K562 (cell line): ENCODE measurements at regions not wholly inside any gene's neighbourhood (a gene's known extent, or its start where the extent isn't known, plus 50 kb on each side); places are given as distances from the start of the nearest gene placed in this dataset.

Experiments
- ATAC-seq: fragments of 200-7000 bp; cut with Tn5 transposase; 3 replicates; pipeline ENCODE4 v1.9.1; 2020; ENCODE audit warnings: moderate library complexity
- BruUV-seq: library from RNA; stranded (reverse); fragments of 400-500 nt; replicated peaks from 2 replicates; lab custom pipeline; 2021; lab: Mats Ljungman, UMichigan
- CTCF ChIA-PET: fragments of 300-600 bp; formaldehyde crosslinking; extraction: SDS; loops from one replicate; lab custom pipeline; 2021; ENCODE audit warnings: low intra/inter-chr PET ratio; lab: Yijun Ruan, JAX
- POLR2A ChIA-PET: fragments of 300-600, 350-650 bp; sonication (Branson Sonifier 250); formaldehyde crosslinking; extraction: SDS; loops from one replicate; lab custom pipeline; 2021; ENCODE audit warnings: antibody characterized with exemption, inconsistent platforms; lab: Yijun Ruan, JAX
- DNase-seq, 4 experiments: peaks; one replicate each; pipeline versions ENCODE4 v3.0.0 to v3.0.0-alpha.2; 2011 to 2018; ENCODE audit warnings: low spot score in 3 of 4, mixed read lengths in 3 of 4; ENCODE audit errors: extremely low read depth in 1 of 4
- FAIRE-seq: peaks from 2 replicates; lab custom pipeline; 2011; peaks lifted over from hg19 to GRCh38; lab: Jason Lieb, UNC
- H2AFZ ChIP-seq: 2 replicates; pipeline ENCODE4 v1.6.0; 2011; ENCODE audit warnings: low read depth, low read length, control low read depth, inconsistent platforms
- H3K27ac ChIP-seq: fragments of 200-600 bp; 3 replicates; pipeline ENCODE4 v1.8.0; 2011; ENCODE audit warnings: low read depth, mild to moderate bottlenecking, control low read depth, inconsistent platforms, low read length, moderate library complexity, mixed read lengths; ENCODE audit errors: extremely low read depth
- H3K27me3 ChIP-seq, 2 experiments: fragments of 300-600 bp in 1 of 2; 2 replicates in 1 of 2; 3 replicates in 1 of 2; pipeline versions ENCODE4 v1.6.0 to v1.8.0; 2011; ENCODE audit warnings: inconsistent platforms in 2 of 2, low read length in 2 of 2, mild to moderate bottlenecking in 1 of 2, mixed read lengths in 1 of 2, moderate library complexity in 1 of 2; ENCODE audit not compliant: control insufficient read depth in 2 of 2, insufficient read depth in 2 of 2
- H3K36me3 ChIP-seq: fragments of 300-600 bp; 3 replicates; pipeline ENCODE4 v1.8.0; 2011; ENCODE audit warnings: mild to moderate bottlenecking, low read length, inconsistent platforms; ENCODE audit not compliant: control insufficient read depth, insufficient read depth
- H3K4me1 ChIP-seq, 2 experiments: fragments of 200-600 bp in 1 of 2; replicated peaks in 1 of 2; 2 replicates in 1 of 2; 3 replicates in 1 of 2; pipeline versions ENCODE4 v1.5.1 to v1.8.0; 2011; ENCODE audit warnings: inconsistent platforms in 2 of 2, low read length in 2 of 2, mild to moderate bottlenecking in 1 of 2, mixed read lengths in 1 of 2, moderate library complexity in 1 of 2; ENCODE audit not compliant: control insufficient read depth in 2 of 2, insufficient read depth in 2 of 2
- H3K4me2 ChIP-seq: 2 replicates; pipeline ENCODE4 v1.6.1; 2011; ENCODE audit warnings: low read length, control low read depth, inconsistent platforms, mixed read lengths; ENCODE audit not compliant: insufficient read depth
- H3K4me3 ChIP-seq: fragments of 200-600 bp; sonication (generic), shearing (Covaris generic); 2 replicates; pipeline ENCODE4 v1.5.1; 2016; ENCODE audit warnings: control low read depth, inconsistent platforms
- H3K79me2 ChIP-seq: fragments of 200-600 bp; 3 replicates; pipeline ENCODE4 v1.8.0; 2011; ENCODE audit warnings: low read length, inconsistent platforms; ENCODE audit not compliant: control insufficient read depth, insufficient read depth
- H3K9ac ChIP-seq, 2 experiments: 2 replicates each; pipeline versions ENCODE4 v1.6.0 to v1.6.1; 2011; ENCODE audit warnings: low read depth in 2 of 2, low read length in 2 of 2, control low read depth in 1 of 2, inconsistent platforms in 1 of 2, mild to moderate bottlenecking in 1 of 2, mixed read lengths in 1 of 2; ENCODE audit not compliant: insufficient read depth in 1 of 2
- H3K9me1 ChIP-seq: one replicate; pipeline ENCODE4 v1.6.0; 2011; ENCODE audit warnings: inconsistent platforms, mild to moderate bottlenecking, low read length, moderate library complexity; ENCODE audit not compliant: control insufficient read depth, insufficient read depth
- H3K9me3 ChIP-seq: replicated peaks from 2 replicates; pipeline ENCODE4 v1.5.1; 2011; ENCODE audit warnings: low read depth, low read length, inconsistent platforms; ENCODE audit not compliant: control insufficient read depth, insufficient read depth
- H4K20me1 ChIP-seq: replicated peaks from 2 replicates; pipeline ENCODE4 v1.6.1; 2011; ENCODE audit warnings: low read length, inconsistent platforms, mixed read lengths; ENCODE audit not compliant: control insufficient read depth, insufficient read depth
- ARID1B ChIP-seq: fragments of 450-650 bp; IDR thresholded peaks from 2 replicates; pipeline ENCODE4 v1.6.1; 2016; ENCODE audit warnings: antibody characterized with exemption, mild to moderate bottlenecking, inconsistent platforms
- BRF2 ChIP-seq: IDR thresholded peaks from 3 replicates; pipeline ENCODE4 v1.6.1; 2011; ENCODE audit warnings: borderline replicate concordance, mild to moderate bottlenecking; ENCODE audit not compliant: insufficient read length, insufficient read depth
- NEUROD1 ChIP-seq: fragments of 150-350 bp; IDR thresholded peaks from 2 replicates; pipeline ENCODE4 v1.6.1; 2014; ENCODE audit warnings: borderline replicate concordance, low read length, low read depth; ENCODE audit not compliant: partially characterized antibody
- POLR3A ChIP-seq: IDR thresholded peaks from 2 replicates; pipeline ENCODE4 v1.6.1; 2011; ENCODE audit warnings: borderline replicate concordance, mild to moderate bottlenecking, moderate library complexity; ENCODE audit not compliant: insufficient read length, insufficient read depth; ENCODE audit errors: extremely low read depth
- PYGO2 ChIP-seq: fragments of 450-650 bp; IDR thresholded peaks from 2 replicates; pipeline ENCODE4 v1.6.1; 2016; ENCODE audit warnings: mild to moderate bottlenecking, missing genetic modification characterization, moderate library complexity, missing compliant biosample characterization
- SMAD1 ChIP-seq: fragments of 150-350 bp; IDR thresholded peaks from 2 replicates; pipeline ENCODE4 v1.6.1; 2014; ENCODE audit warnings: low read length, low read depth; ENCODE audit not compliant: partially characterized antibody
- TFAP4 ChIP-seq: sonication (generic); formaldehyde crosslinking; IDR thresholded peaks from 2 replicates; pipeline ENCODE4 v1.8.0; 2022; ENCODE audit warnings: missing genetic modification reagents, mild to moderate bottlenecking, moderate library complexity, borderline replicate concordance
- USF1 ChIP-seq: sonication (generic); formaldehyde crosslinking; IDR thresholded peaks from 2 replicates; pipeline ENCODE4 v1.9.0; 2022; ENCODE audit warnings: mild to moderate bottlenecking, missing genetic modification reagents
- ZNF133 ChIP-seq: fragments of 250-450 bp; sonication (Bioruptor Pico); IDR thresholded peaks from 2 replicates; pipeline ENCODE4 v1.4.0; 2020; ENCODE audit warnings: mild to moderate bottlenecking
- ZNF140 ChIP-seq: fragments of 250-450 bp; sonication (Bioruptor Pico); IDR thresholded peaks from 2 replicates; pipeline ENCODE4 v1.8.0; 2021; ENCODE audit warnings: moderate library complexity, mild to moderate bottlenecking, inconsistent platforms
- ZNF263 ChIP-seq: sonication (generic); formaldehyde crosslinking; IDR thresholded peaks from 2 replicates; pipeline ENCODE4 v1.8.0; 2022; ENCODE audit warnings: mild to moderate bottlenecking, missing genetic modification reagents, borderline replicate concordance
- ZNF274 ChIP-seq: IDR thresholded peaks from 2 replicates; pipeline ENCODE4 v1.6.1; 2011; ENCODE audit warnings: low read depth, mild to moderate bottlenecking, low read length, moderate library complexity, borderline replicate concordance
- ZSCAN32 ChIP-seq: fragments of 450-650 bp; formaldehyde crosslinking; IDR thresholded peaks from 2 replicates; pipeline ENCODE4 v1.4.0; 2020; ENCODE audit warnings: mild to moderate bottlenecking, moderate library complexity
- WGBS: fragments of 100-300 bp; shearing (Covaris generic); methylation state at CpG from one replicate; pipeline ENCODE4 v1.1.6; 2016; ENCODE audit warnings: low coverage, mixed read lengths; ENCODE audit not compliant: insufficient coverage; ENCODE audit errors: missing lambda C conversion rate; 5-methylcytosine and 5-hydroxymethylcytosine counted together
- in situ Hi-C: fragments of 300-500 bp; cut with MboI; formaldehyde crosslinking; loops from 4 replicates; pipeline ENCODE4 v1.15.0; 2018; ENCODE audit warnings: inconsistent platforms, mixed read lengths
- intact Hi-C: fragments of 100-400 bp; cut with micrococcal nuclease; formaldehyde crosslinking; loops from 2 replicates; pipeline ENCODE4 v1.14.2; 2022

GRCh38 chr5:86974955-86975354 lies 292.7 kb upstream of the RASA1 start:
- Histone ChIP-seq H3K4me1 (no peaks in the 10 kb centered on the region), H3K36me3 (no peaks in the 10 kb centered on the region), H4K20me1 (no peaks in the 10 kb centered on the region), H3K4me2 (no peak overlapping the region), H3K79me2 (no peaks in the 10 kb centered on the region), H3K9me1 (no peaks in the 10 kb centered on the region), H3K4me3 (no peak overlapping the region), H2AFZ (no peak overlapping the region), H3K9me3 (no peaks in the 10 kb centered on the region), H3K27ac (no peak overlapping the region), H3K9ac (no peak overlapping the region), H3K27me3 (no peaks in the 10 kb centered on the region)
- FAIRE-seq (no peak), DNase-seq (no peak), ATAC-seq (no peak)
- ChIA-PET CTCF (no interaction called here), POLR2A (no interaction called here)
- in situ Hi-C loops = no loop called here
- BruUV-seq = no TSS peak
- intact Hi-C loops = no loop called here
- WGBS = 0% methylated on average over 1 of the region's 1 CpG
- TF ChIP-seq PYGO2 (tag) = no peak
- TF ChIP-seq ZNF274 = no peak
- no peak for TF ChIP-seq SMAD1
- TF ChIP-seq ZNF140 (CRISPR knock-in tag) = no peak
- TF ChIP-seq USF1 (CRISPR knock-in tag) = no peak
- TF ChIP-seq ZNF133 = no peak
- no peak for TF ChIP-seq POLR3A
- no peak for TF ChIP-seq ARID1B
- TF ChIP-seq ZSCAN32 (CRISPR knock-in tag) = no peak
- no peak for TF ChIP-seq NEUROD1
- no peak for TF ChIP-seq TFAP4
- TF ChIP-seq ZNF263 (CRISPR knock-in tag) = no peak
- no peak for TF ChIP-seq BRF2
